A673 (cell line): ENCODE measurements at regions not wholly inside any gene's neighbourhood (a gene's known extent, or its start where the extent isn't known, plus 50 kb on each side); places are given as distances from the start of the nearest gene placed in this dataset.

Experiments used
- CTCF ChIP-seq: fragments of 300-800, 200-600 bp; sonication (generic); conservative IDR thresholded peaks from 2 replicates; pipeline ENCODE4 v1.5.1; 2017; ENCODE audit warnings: low read depth, mild to moderate bottlenecking, antibody characterized with exemption, low read length, moderate library complexity, mixed read lengths
- EZH2 ChIP-seq: fragments of 200-600 bp; sonication (generic); IDR thresholded peaks from 2 replicates; pipeline ENCODE4 v1.6.1; 2017; ENCODE audit warnings: borderline replicate concordance, low read depth, mild to moderate bottlenecking, mixed read lengths, antibody characterized with exemption, low read length; ENCODE audit not compliant: poor library complexity, severe bottlenecking

- TF ChIP-seq CTCF (no peak), EZH2 (no peak)
Measured at GRCh38 chr9:136604823-136605525, 57.7 kb upstream of the EGFL7 start.
